Psoas muscle (tissue), 7 donors: ENCODE measurements at regions not wholly inside any gene's neighbourhood (a gene's known extent, or its start where the extent isn't known, plus 50 kb on each side); places are given as distances from the start of the nearest gene placed in this dataset.

Source experiments
- ATAC-seq, 4 donors: fragments of 200-7000 bp; cut with Tn5 transposase; one replicate each; pipeline ENCODE4 v1.9.1; 2020; ENCODE audit warnings: moderate library complexity in 3 of 4, mild to moderate bottlenecking in 2 of 4
- DNase-seq, 2 donors: peaks; one replicate each; pipeline ENCODE4 v3.0.0-alpha.2; 2020
- H3K27ac ChIP-seq: fragments of 200-600 bp; one replicate; pipeline ENCODE4 v1.8.0; 2022
- H3K27me3 ChIP-seq, 3 donors: fragments of 200-600 bp in 1 of 3; one replicate each; pipeline versions ENCODE4 v1.6.1 to v1.8.0; 2013 to 2022; ENCODE audit warnings: low read length in 2 of 3, mild to moderate bottlenecking in 2 of 3, moderate library complexity in 1 of 3; ENCODE audit not compliant: insufficient read depth in 3 of 3
- H3K36me3 ChIP-seq, 2 donors: fragments of 200-600 bp in 1 of 2; one replicate each; pipeline versions ENCODE4 v1.6.1 to v1.8.0; 2013 to 2022; ENCODE audit warnings: low read depth in 1 of 2, mild to moderate bottlenecking in 1 of 2, moderate library complexity in 1 of 2; ENCODE audit not compliant: insufficient read depth in 1 of 2
- H3K4me1 ChIP-seq: fragments of 200-600 bp; one replicate; pipeline ENCODE4 v1.8.0; 2022
- H3K4me3 ChIP-seq: fragments of 200-600 bp; one replicate; pipeline ENCODE4 v1.8.0; 2022; ENCODE audit warnings: mild to moderate bottlenecking
- H3K9me3 ChIP-seq: fragments of 200-600 bp; one replicate; pipeline ENCODE4 v1.8.0; 2022
- WGBS, 3 donors: extraction: QIAGEN DNeasy Blood & Tissue Kit; methylation state at CpG; one replicate each; pipeline versions ENCODE4 v1.1.6 to v1.1.7; 2013; 5-methylcytosine and 5-hydroxymethylcytosine counted together
- intact Hi-C, 2 donors: fragments of 100-400 bp; cut with DNase I; formaldehyde crosslinking; loops; one replicate each; pipeline versions ENCODE4 v1.11.0 to v1.14.2; 2022
- TF ChIP-seq, protein P1 (sequence below): fragments of 200-600 bp; IDR thresholded peaks from one replicate; pipeline ENCODE4 v1.8.0; 2022; ENCODE audit warnings: antibody characterized with exemption
- donor health status: healthy with polysubstance abuse.
- donor health status: DM: no; HTN: no; CAD: no; lungs with moderate emphysema.
- donor health status: Bipolar disorder and iron deficiency.
- donor health status: healthy.
- donor health status: DM: yes; HTN: yes; CAD: no.
- donor health status: DM: no; HTN: no; CAD: no.
- donor health status: DM: yes; HTN: yes; CAD: no.

DNA sequence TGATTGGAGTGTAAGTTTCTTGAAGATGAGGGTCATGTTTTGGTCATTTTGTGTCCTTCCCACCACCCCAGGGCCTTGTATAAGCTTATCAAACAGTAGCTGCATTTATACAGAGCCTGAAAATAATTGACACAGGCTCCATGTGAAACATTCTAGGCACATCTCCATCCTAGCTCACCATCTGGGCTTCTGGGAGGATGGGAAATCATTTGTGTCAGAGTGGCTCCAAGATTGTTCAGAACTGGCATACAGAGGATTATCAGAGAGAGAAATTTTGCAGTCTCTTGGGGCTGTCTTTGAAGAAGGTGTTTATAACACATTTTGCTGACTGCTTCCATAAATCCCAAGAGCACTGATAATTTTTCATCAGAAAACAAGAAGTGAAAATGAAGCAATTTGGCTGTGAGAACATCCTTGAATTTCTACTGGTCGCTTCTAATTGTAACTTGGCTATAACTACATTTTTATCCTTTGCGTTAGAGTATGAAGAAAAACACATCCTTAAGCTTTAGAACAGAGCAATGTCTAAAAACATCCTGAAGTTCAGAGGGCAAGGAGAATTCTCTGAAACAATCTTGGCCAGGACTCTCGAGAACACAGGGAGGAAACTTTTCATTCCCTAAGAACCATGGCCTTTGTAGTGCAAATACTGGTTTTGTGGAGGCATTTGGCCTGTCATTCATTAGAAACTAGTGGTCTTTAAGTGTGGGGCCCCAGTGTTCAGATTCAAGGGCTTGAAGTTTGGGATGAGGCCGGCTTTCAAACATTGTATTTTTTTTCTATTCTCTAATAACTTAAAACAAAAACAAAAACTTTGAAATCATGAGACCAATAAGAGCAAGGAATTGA is 151.1 kb downstream of the DACT1 start:
- ATAC-seq (no peak), DNase-seq (no peak)
- H3K4me3 ChIP-seq: no peak overlapping the region
- intact Hi-C loops: no loop called here
- no peaks in the 10 kb centered on the region for H3K4me1 ChIP-seq
- no peaks in the 10 kb centered on the region for H3K36me3 ChIP-seq
- no peak overlapping the region for H3K27ac ChIP-seq
- 65 to 80% (median 71%) methylated on average over 4 of the region's 4 CpGs for WGBS, 3 donors
- no peaks in the 10 kb centered on the region for H3K9me3 ChIP-seq
- TF ChIP-seq, protein P1, sequence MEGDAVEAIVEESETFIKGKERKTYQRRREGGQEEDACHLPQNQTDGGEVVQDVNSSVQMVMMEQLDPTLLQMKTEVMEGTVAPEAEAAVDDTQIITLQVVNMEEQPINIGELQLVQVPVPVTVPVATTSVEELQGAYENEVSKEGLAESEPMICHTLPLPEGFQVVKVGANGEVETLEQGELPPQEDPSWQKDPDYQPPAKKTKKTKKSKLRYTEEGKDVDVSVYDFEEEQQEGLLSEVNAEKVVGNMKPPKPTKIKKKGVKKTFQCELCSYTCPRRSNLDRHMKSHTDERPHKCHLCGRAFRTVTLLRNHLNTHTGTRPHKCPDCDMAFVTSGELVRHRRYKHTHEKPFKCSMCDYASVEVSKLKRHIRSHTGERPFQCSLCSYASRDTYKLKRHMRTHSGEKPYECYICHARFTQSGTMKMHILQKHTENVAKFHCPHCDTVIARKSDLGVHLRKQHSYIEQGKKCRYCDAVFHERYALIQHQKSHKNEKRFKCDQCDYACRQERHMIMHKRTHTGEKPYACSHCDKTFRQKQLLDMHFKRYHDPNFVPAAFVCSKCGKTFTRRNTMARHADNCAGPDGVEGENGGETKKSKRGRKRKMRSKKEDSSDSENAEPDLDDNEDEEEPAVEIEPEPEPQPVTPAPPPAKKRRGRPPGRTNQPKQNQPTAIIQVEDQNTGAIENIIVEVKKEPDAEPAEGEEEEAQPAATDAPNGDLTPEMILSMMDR: no peak
- H3K27me3 ChIP-seq: peaks cover 0 to 1% (median 0%) of the 10 kb centered on the region in 3 donors

DNA sequence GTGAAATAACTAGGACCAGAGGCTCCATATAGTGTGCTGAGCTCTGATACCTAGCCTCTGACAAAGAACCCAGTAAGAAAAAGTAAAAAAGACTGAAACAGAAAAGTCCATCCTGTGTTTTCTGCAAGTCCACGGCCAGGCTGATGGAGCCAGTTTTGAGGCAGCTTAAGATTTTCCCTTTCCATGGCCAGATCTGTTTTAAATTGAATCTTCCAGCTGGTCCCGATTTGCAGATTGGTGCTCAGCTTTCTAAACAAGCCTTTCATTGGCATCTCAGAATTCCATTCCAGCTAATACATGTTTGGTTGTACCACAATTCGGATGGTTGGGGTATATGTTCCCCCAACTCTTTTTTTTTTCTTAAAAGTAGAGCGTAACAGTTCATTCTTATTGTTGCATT is 152.0 kb downstream of the DACT1 start:
- TF ChIP-seq, protein P1: no peak
- H3K27ac ChIP-seq: no peak overlapping the region

DNA sequence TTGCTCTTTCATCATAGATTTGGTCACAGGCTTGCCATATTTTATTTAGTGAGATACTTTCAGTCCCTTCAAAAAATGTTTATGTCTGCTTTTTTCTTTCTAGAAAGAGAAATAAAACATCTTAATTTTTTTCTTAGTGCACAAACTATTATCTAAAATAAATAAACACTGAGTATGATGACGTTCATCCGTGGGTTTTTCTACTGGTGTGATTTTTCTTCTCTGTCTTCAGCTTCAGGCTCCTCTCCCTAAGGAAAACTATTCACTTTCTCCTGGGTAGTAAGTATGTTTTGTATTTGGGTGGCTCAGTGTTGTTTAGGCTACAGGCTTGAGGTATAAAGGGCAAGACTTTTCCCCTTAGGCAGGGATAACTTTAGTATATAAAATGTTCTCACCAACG is 154.7 kb downstream of the DACT1 start:
- H3K36me3 ChIP-seq: no peaks in the 10 kb centered on the region
- H3K9me3 ChIP-seq: no peaks in the 10 kb centered on the region
- DNase-seq: no peak
- no peaks in the 10 kb centered on the region for H3K4me1 ChIP-seq
- H3K4me3 ChIP-seq: no peak overlapping the region
- intact Hi-C loops: no loop called here
- H3K27ac ChIP-seq: no peak overlapping the region
- ATAC-seq: no peak
- no peaks in the 10 kb centered on the region for H3K27me3 ChIP-seq
- WGBS, 3 donors: 67 to 79% (median 79%) methylated on average over 3 of the region's 3 CpGs
- TF ChIP-seq, protein P1: no peak

More for the DNA sequence above, 152.0 kb downstream of the DACT1 start:
- Histone ChIP-seq H3K36me3 (no peaks in the 10 kb centered on the region), H3K9me3 (no peaks in the 10 kb centered on the region), H3K4me1 (no peaks in the 10 kb centered on the region), H3K4me3 (no peak overlapping the region), H3K27me3 (no peaks in the 10 kb centered on the region)
- WGBS, 3 donors: 61 to 69% (median 62%) methylated on average over 4 of the region's 4 CpGs
- no peak for DNase-seq
- no peak for ATAC-seq
- intact Hi-C loops: no loop called here

DNA sequence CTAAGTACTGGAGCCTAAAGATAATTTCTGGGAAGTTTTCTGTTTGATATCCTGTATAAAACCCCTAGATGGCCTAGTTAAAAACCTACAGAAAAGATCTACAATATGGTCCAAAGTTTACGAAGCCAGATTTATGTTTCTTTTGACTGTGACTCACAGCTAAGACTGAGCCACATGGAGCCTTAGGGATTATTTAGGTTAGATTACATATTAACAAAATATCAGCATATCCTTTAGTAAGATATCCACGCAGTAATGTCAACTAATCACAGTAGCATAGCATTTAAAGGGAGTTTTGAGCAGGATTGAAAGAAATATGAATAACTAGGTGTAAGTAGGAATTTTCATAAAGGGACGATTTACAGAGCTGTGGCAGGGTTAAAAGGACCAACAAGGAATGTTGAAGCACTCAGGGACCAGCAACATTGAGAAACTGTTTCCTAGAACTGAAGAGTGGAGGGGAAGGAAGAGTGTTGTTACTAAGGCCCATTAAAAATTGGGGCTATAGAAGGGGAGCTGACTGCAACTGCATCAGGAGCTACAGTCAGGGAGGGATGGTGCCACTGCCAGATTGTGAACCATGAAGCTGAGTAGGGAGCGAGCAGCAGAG is 155.5 kb downstream of the DACT1 start:
- Histone ChIP-seq H3K9me3 (no peaks in the 10 kb centered on the region), H3K27me3 (no peaks in the 10 kb centered on the region), H3K4me3 (no peak overlapping the region), H3K36me3 (no peaks in the 10 kb centered on the region), H3K4me1 (no peaks in the 10 kb centered on the region), H3K27ac (no peak overlapping the region)
- no peak for ATAC-seq
- WGBS, 3 donors: 81 to 85% (median 85%) methylated on average over 4 of the region's 4 CpGs
- TF ChIP-seq, protein P1: no peak
- DNase-seq: no peak
- intact Hi-C loops: no loop called here
